HCT116 (cell line): ENCODE measurements at regions not wholly inside any gene's neighbourhood (a gene's known extent, or its start where the extent isn't known, plus 50 kb on each side); places are given as distances from the start of the nearest gene placed in this dataset.

Source experiments
- ATAC-seq: fragments of 200-7000 bp; cut with Tn5 transposase; 2 replicates; pipeline ENCODE4 v1.9.1; 2020; ENCODE audit warnings: mild to moderate bottlenecking, moderate library complexity
- BruUV-seq: library from RNA; stranded (reverse); fragments of 400-500 nt; replicated peaks from 2 replicates; lab custom pipeline; 2021; lab: Mats Ljungman, UMichigan
- CTCF ChIA-PET: fragments of 300-600 bp; sonication (Branson Sonifier 250); formaldehyde crosslinking; loops from one replicate; lab custom pipeline; 2021; ENCODE audit warnings: antibody characterized with exemption; lab: Charles Lee
- POLR2A ChIA-PET: fragments of 300-600, 350-600 bp; sonication (Branson Sonifier 250); formaldehyde crosslinking; loops from one replicate; lab custom pipeline; 2021; ENCODE audit warnings: antibody characterized with exemption; lab: Charles Lee
- RAD21 ChIA-PET, 2 experiments: fragments of 300-600 bp; sonication (Branson Sonifier 250); formaldehyde crosslinking; loops; one replicate each; lab custom pipeline; 2023; ENCODE audit warnings: low total read pairs in 2 of 2; ENCODE audit not compliant: uncharacterized antibody in 2 of 2, unreplicated experiment in 2 of 2, low non-redundant PET in 1 of 2; lab: Charles Lee
- DNase-seq: peaks from one replicate; pipeline ENCODE4 v3.0.0-alpha.2; 2010; ENCODE audit warnings: low read depth, low spot score
- H2AFZ ChIP-seq: fragments of 200-600 bp; shearing (Covaris generic), sonication (generic); 2 replicates; pipeline ENCODE4 v1.6.1; 2017; ENCODE audit warnings: low read depth, mixed run types, mixed read lengths, antibody characterized with exemption, low read length; ENCODE audit not compliant: poor library complexity, severe bottlenecking
- H3K27ac ChIP-seq: 2 replicates; pipeline ENCODE4 v1.5.1; 2012; ENCODE audit warnings: low read depth, low read length
- H3K27me3 ChIP-seq: fragments of 200-600 bp; sonication (generic); 2 replicates; pipeline ENCODE4 v1.6.1; 2016; ENCODE audit warnings: mixed run types, low read length, mixed read lengths; ENCODE audit not compliant: insufficient read depth
- H3K36me3 ChIP-seq, 2 experiments: fragments of 200-500 bp in 1 of 2; fragments of 200-600 bp in 1 of 2; sonication (Bioruptor generic) in 1 of 2; sonication (generic) in 1 of 2; 2 replicates each; pipeline versions ENCODE4 v1.5.1 to v1.6.1; 2014 to 2016; ENCODE audit warnings: low read length in 2 of 2, inconsistent platforms in 1 of 2, mixed read lengths in 1 of 2, mixed run types in 1 of 2; ENCODE audit not compliant: insufficient read depth in 2 of 2, control insufficient read depth in 1 of 2
- H3K4me1 ChIP-seq, 2 experiments: fragments of 200-600 bp in 1 of 2; sonication (generic) in 1 of 2; 2 replicates each; pipeline versions ENCODE4 v1.5.1 to v1.6.1; 2012 to 2017; ENCODE audit warnings: low read length in 2 of 2, inconsistent platforms in 1 of 2, mild to moderate bottlenecking in 1 of 2, mixed read lengths in 1 of 2, mixed run types in 1 of 2, moderate library complexity in 1 of 2; ENCODE audit not compliant: insufficient read depth in 2 of 2, control insufficient read depth in 1 of 2
- H3K4me2 ChIP-seq: fragments of 200-600 bp; sonication (generic); 2 replicates; pipeline ENCODE4 v1.6.1; 2017; ENCODE audit warnings: mixed run types, low read length, mixed read lengths
- H3K4me3 ChIP-seq, 2 experiments: fragments of 200-600 bp in 1 of 2; sonication (generic) in 1 of 2; replicated peaks in 1 of 2; 2 replicates each; pipeline ENCODE4 v1.5.1; 2011 to 2016; ENCODE audit warnings: low read length in 2 of 2, control low read depth in 1 of 2, low read depth in 1 of 2, mild to moderate bottlenecking in 1 of 2, mixed read lengths in 1 of 2, mixed run types in 1 of 2
- H3K79me2 ChIP-seq: fragments of 200-600 bp; sonication (generic); 2 replicates; pipeline ENCODE4 v1.6.1; 2017; ENCODE audit warnings: mild to moderate bottlenecking, mixed run types, low read length, moderate library complexity, mixed read lengths; ENCODE audit not compliant: insufficient read depth
- H3K9ac ChIP-seq: fragments of 200-600 bp; sonication (generic); 2 replicates; pipeline ENCODE4 v1.6.1; 2016; ENCODE audit warnings: low read length, mixed read lengths
- H3K9me2 ChIP-seq: fragments of 200-600 bp; sonication (generic), shearing (Covaris generic); 2 replicates; pipeline ENCODE4 v1.6.1; 2017; ENCODE audit warnings: mixed run types, mild to moderate bottlenecking, moderate library complexity; ENCODE audit not compliant: insufficient read depth
- H3K9me3 ChIP-seq, 2 experiments: fragments of 200-500 bp in 1 of 2; fragments of 200-600 bp in 1 of 2; sonication (Bioruptor generic) in 1 of 2; sonication (generic) in 1 of 2; 2 replicates each; pipeline ENCODE4 v1.6.1; 2014 to 2017; ENCODE audit warnings: low read length in 2 of 2, mixed read lengths in 2 of 2, inconsistent platforms in 1 of 2, low read depth in 1 of 2, mild to moderate bottlenecking in 1 of 2, mixed run types in 1 of 2, moderate library complexity in 1 of 2; ENCODE audit not compliant: control insufficient read depth in 1 of 2, insufficient read depth in 1 of 2
- H4K20me1 ChIP-seq: fragments of 200-600 bp; sonication (generic), shearing (Covaris generic); 2 replicates; pipeline ENCODE4 v1.6.1; 2017; ENCODE audit warnings: mixed run types, mild to moderate bottlenecking, moderate library complexity; ENCODE audit not compliant: insufficient read depth
- ATF3 ChIP-seq: IDR thresholded peaks from 2 replicates; pipeline ENCODE4 v1.6.1; 2012
- CEBPB ChIP-seq: IDR thresholded peaks from 2 replicates; pipeline ENCODE4 v1.6.1; 2012; ENCODE audit warnings: low read depth
- ELF1 ChIP-seq: IDR thresholded peaks from 2 replicates; pipeline ENCODE4 v1.6.1; 2012; ENCODE audit warnings: low read depth, borderline replicate concordance
- EZH2 ChIP-seq: fragments of 200-600 bp; sonication (generic); IDR thresholded peaks from 2 replicates; pipeline ENCODE4 v1.6.1; 2017; ENCODE audit warnings: antibody characterized with exemption, mixed run types
- EZH2phosphoT487 ChIP-seq: fragments of 200-600 bp; IDR thresholded peaks from 2 replicates; pipeline ENCODE4 v1.6.1; 2018; ENCODE audit warnings: antibody characterized with exemption, borderline replicate concordance
- POLR2A ChIP-seq: IDR thresholded peaks from 2 replicates; pipeline ENCODE4 v1.7.0; 2011; ENCODE audit warnings: borderline replicate concordance; ENCODE audit not compliant: insufficient read depth, insufficient read length; ENCODE audit errors: extremely low read depth
- POLR2AphosphoS5 ChIP-seq: IDR thresholded peaks from 2 replicates; pipeline ENCODE4 v1.6.1; 2011; ENCODE audit warnings: mild to moderate bottlenecking, low read depth, low read length, moderate library complexity
- REST ChIP-seq: IDR thresholded peaks from 2 replicates; pipeline ENCODE4 v1.6.1; 2012; ENCODE audit warnings: low read depth
- SIN3A ChIP-seq: IDR thresholded peaks from 2 replicates; pipeline ENCODE4 v1.6.1; 2012; ENCODE audit warnings: low read depth
- SP1 ChIP-seq: IDR thresholded peaks from 2 replicates; pipeline ENCODE4 v1.6.1; 2012; ENCODE audit warnings: low read depth
- SRF ChIP-seq: IDR thresholded peaks from 2 replicates; pipeline ENCODE4 v1.6.1; 2012; ENCODE audit warnings: low read depth
- YY1 ChIP-seq: IDR thresholded peaks from 2 replicates; pipeline ENCODE4 v1.6.1; 2011; ENCODE audit warnings: low read length, low read depth, moderate library complexity, mild to moderate bottlenecking; ENCODE audit not compliant: insufficient replicate concordance; ENCODE audit errors: extremely low read depth
- ZFX ChIP-seq: fragments of 450-650 bp; IDR thresholded peaks from 2 replicates; pipeline ENCODE4 v1.6.1; 2017
- intact Hi-C: fragments of 100-400 bp; cut with micrococcal nuclease; formaldehyde crosslinking; loops from 2 replicates; pipeline ENCODE4 v1.10.0; 2022

- no peaks in the 10 kb centered on the region for H3K36me3 ChIP-seq
- TF ChIP-seq REST: no peak
- no peak for TF ChIP-seq CEBPB
- TF ChIP-seq ELF1: no peak
- no peak for TF ChIP-seq ATF3
- no peak for TF ChIP-seq POLR2A
- TF ChIP-seq POLR2AphosphoS5: no peak
- no peak for TF ChIP-seq SP1
- no peak for TF ChIP-seq EZH2
- no peak for TF ChIP-seq EZH2phosphoT487
- no peak for TF ChIP-seq SRF
- no peak for TF ChIP-seq ZFX
- TF ChIP-seq YY1: no peak
- no peak for TF ChIP-seq SIN3A
- TF ChIP-seq, all 23 proteins: peak for 0
- ChIA-PET RAD21 (no interaction called here), CTCF (interaction anchor here (1.5 to 1.7 kb wide), 2 partner anchors 18 to 20 kb away, joined by 4 to 5 read pairs; no protein-coding TSS in a partner anchor), POLR2A (no interaction called here)
- no peak for ATAC-seq
- H3K4me1 ChIP-seq: no peaks in the 10 kb centered on the region
- intact Hi-C loops: no loop called here
- BruUV-seq: no TSS peak
- no peak overlapping the region for H2AFZ ChIP-seq
- DNase-seq: no peak
- H3K27ac ChIP-seq: no peak overlapping the region
- H3K4me2 ChIP-seq: no peak overlapping the region
- no peaks in the 10 kb centered on the region for H3K9me2 ChIP-seq
- H3K4me3 ChIP-seq: no peak overlapping the region
- no peaks in the 10 kb centered on the region for H3K9me3 ChIP-seq
- H3K9ac ChIP-seq: no peak overlapping the region
- no peaks in the 10 kb centered on the region for H3K27me3 ChIP-seq
- no peaks in the 10 kb centered on the region for H4K20me1 ChIP-seq
- H3K79me2 ChIP-seq: no peaks in the 10 kb centered on the region
Measured at GRCh38 chr7:149644754-149645153, 128.6 kb downstream of the ZNF467 start.
